ENCODE measurements at regions not wholly inside any gene's neighbourhood (a gene's known extent, or its start where the extent isn't known, plus 50 kb on each side); places are given as distances from the start of the nearest gene placed in this dataset.
"Not testable (repeated sequence)": the region's sequence is repeated elsewhere in the genome, so short reads cannot be mapped to it uniquely, and the experiment has no call there.

- DNase-seq, result no peak
These were observed 571.7 kb downstream of the KCTD16 start for GRCh38 chr5:144742361-144742760.

- DNase-seq, result no peak
These were observed 561.1 kb downstream of the KCTD16 start for GRCh38 chr5:144731786-144732185.

GRCh38 chr5:144712090-144712489 is 541.4 kb downstream of the KCTD16 start:
- DNase-seq, result no peak

GRCh38 chr5:144711172-144711571 is 540.5 kb downstream of the KCTD16 start:
- no peak for DNase-seq

- no peak for DNase-seq
These were observed 540.0 kb downstream of the KCTD16 start for GRCh38 chr5:144710637-144711036.

GRCh38 chr5:144703776-144704175 is 533.1 kb downstream of the KCTD16 start:
- no peak for DNase-seq

- no peak for DNase-seq
These were observed 527.8 kb downstream of the KCTD16 start for GRCh38 chr5:144698484-144698883.

GRCh38 chr5:144697847-144698262 is 527.2 kb downstream of the KCTD16 start:
- no peak for DNase-seq

GRCh38 chr5:144691936-144692335 is 521.3 kb downstream of the KCTD16 start:
- no peak for DNase-seq

GRCh38 chr5:144684899-144685298 is 514.2 kb downstream of the KCTD16 start:
- DNase-seq, result no peak

GRCh38 chr5:144680711-144681110 is 510.0 kb downstream of the KCTD16 start:
- DNase-seq, result no peak

- no peak for DNase-seq
These were observed 500.4 kb downstream of the KCTD16 start for GRCh38 chr5:144671066-144671465.

- DNase-seq, result no peak
These were observed 489.1 kb downstream of the KCTD16 start for GRCh38 chr5:144659634-144660227.

- no peak for DNase-seq
These were observed 473.6 kb downstream of the KCTD16 start for GRCh38 chr5:144644317-144644716.

- DNase-seq, result no peak
These were observed 468.1 kb downstream of the KCTD16 start for GRCh38 chr5:144638787-144639186.

GRCh38 chr5:144634138-144634537 is 463.5 kb downstream of the KCTD16 start:
- DNase-seq, result no peak

- no peak for DNase-seq
These were observed 427.9 kb downstream of the KCTD16 start for GRCh38 chr5:144598451-144599068.

GRCh38 chr5:144596517-144596916 is 425.8 kb downstream of the KCTD16 start:
- no peak for DNase-seq

- DNase-seq, result no peak
These were observed 424.2 kb downstream of the KCTD16 start for GRCh38 chr5:144594919-144595318.

GRCh38 chr5:144594234-144594633 is 423.6 kb downstream of the KCTD16 start:
- not testable (repeated sequence) for DNase-seq

GRCh38 chr5:144585681-144586080 is 415.0 kb downstream of the KCTD16 start:
- DNase-seq, result no peak

GRCh38 chr5:144583541-144584449 is 413.1 kb downstream of the KCTD16 start:
- DNase-seq, result no peak

- DNase-seq, result no peak
These were observed 411.4 kb downstream of the KCTD16 start for GRCh38 chr5:144582066-144582465.

GRCh38 chr5:144581044-144581443 is 410.4 kb downstream of the KCTD16 start:
- DNase-seq, result no peak

All from activated T-cell treated with anti-CD3 and anti-CD28 coated beads, Interleukin-2, amount 50 U/mL, for 48 hours (primary cell).